Thyroid gland (tissue), 4 donors: ENCODE measurements at regions not wholly inside any gene's neighbourhood (a gene's known extent, or its start where the extent isn't known, plus 50 kb on each side); places are given as distances from the start of the nearest gene placed in this dataset.

ENCODE experiments used
- DNase-seq, 2 donors: peaks; one replicate each; pipeline ENCODE4 v3.0.0-alpha.2; 2019
- H3K27ac ChIP-seq, 3 donors: fragments of 200-600 bp; sonication (generic); 1 replicate in 2 of 3; 2 replicates in 1 of 3; pipeline ENCODE4 v1.5.1; 2016 to 2019; ENCODE audit warnings: mild to moderate bottlenecking in 1 of 3, moderate library complexity in 1 of 3
- H3K27me3 ChIP-seq: fragments of 200-600 bp; sonication (generic); one replicate; pipeline ENCODE4 v1.5.1; 2019
- H3K36me3 ChIP-seq, 2 donors: fragments of 200-600 bp; sonication (generic); one replicate each; pipeline ENCODE4 v1.5.1; 2016 to 2019
- H3K4me1 ChIP-seq, 2 donors: fragments of 200-600 bp; sonication (generic); one replicate each; pipeline ENCODE4 v1.5.1; 2017 to 2019
- H3K4me3 ChIP-seq, 3 donors: fragments of 200-600 bp; sonication (generic); replicated peaks in 1 of 3; 1 replicate in 2 of 3; 2 replicates in 1 of 3; pipeline ENCODE4 v1.5.1; 2016; ENCODE audit warnings: mild to moderate bottlenecking in 1 of 3
- H3K9me3 ChIP-seq: fragments of 200-600 bp; sonication (generic); one replicate; pipeline ENCODE4 v1.5.1; 2017
- POLR2A ChIP-seq, 2 donors: fragments of 450-650 bp; IDR thresholded peaks; one replicate each; pipeline ENCODE4 v1.6.1; 2017; ENCODE audit warnings: antibody characterized with exemption in 2 of 2, mild to moderate bottlenecking in 2 of 2, moderate library complexity in 1 of 2
- WGBS, 2 donors: methylation state at CpG; one replicate each; pipeline ENCODE4 v1.1.5; 2017; 5-methylcytosine and 5-hydroxymethylcytosine counted together
- intact Hi-C: fragments of 100-400 bp; cut with DNase I; formaldehyde crosslinking; loops from one replicate; pipeline ENCODE4 v1.15.1; 2023
- TF ChIP-seq, protein P1 (sequence below), 6 experiments: fragments of 200-600 bp in 3 of 6; fragments of 450-650 bp in 3 of 6; sonication (generic) in 3 of 6; IDR thresholded peaks; one replicate each; pipeline ENCODE4 v1.5.1; 2016 to 2019; ENCODE audit warnings: antibody characterized with exemption in 6 of 6, mild to moderate bottlenecking in 2 of 6, inconsistent platforms in 1 of 6, moderate library complexity in 1 of 6

DNA sequence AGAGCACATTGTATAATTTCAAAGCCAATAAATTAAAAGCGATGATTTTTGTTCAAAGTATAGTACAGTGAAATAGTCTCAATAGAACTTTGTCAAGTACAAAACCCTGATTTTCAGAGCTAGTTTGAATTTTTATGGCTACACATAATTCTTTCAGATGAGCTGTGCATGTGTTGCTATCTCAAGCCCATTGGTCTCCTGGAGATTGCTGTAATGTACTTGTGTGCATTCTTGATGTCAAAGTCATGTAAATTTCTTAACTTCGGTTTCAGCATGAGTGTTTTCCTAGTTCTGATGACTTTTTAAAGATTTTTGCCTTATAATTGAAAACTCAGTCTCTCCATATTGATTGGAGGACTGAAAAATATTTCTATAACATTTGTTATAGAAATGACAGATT, 200.8 kb downstream of the CEP135 start:
- H3K4me3 ChIP-seq: no peak overlapping the region
- no peaks in the 10 kb centered on the region for H3K9me3 ChIP-seq
- TF ChIP-seq, protein P1, sequence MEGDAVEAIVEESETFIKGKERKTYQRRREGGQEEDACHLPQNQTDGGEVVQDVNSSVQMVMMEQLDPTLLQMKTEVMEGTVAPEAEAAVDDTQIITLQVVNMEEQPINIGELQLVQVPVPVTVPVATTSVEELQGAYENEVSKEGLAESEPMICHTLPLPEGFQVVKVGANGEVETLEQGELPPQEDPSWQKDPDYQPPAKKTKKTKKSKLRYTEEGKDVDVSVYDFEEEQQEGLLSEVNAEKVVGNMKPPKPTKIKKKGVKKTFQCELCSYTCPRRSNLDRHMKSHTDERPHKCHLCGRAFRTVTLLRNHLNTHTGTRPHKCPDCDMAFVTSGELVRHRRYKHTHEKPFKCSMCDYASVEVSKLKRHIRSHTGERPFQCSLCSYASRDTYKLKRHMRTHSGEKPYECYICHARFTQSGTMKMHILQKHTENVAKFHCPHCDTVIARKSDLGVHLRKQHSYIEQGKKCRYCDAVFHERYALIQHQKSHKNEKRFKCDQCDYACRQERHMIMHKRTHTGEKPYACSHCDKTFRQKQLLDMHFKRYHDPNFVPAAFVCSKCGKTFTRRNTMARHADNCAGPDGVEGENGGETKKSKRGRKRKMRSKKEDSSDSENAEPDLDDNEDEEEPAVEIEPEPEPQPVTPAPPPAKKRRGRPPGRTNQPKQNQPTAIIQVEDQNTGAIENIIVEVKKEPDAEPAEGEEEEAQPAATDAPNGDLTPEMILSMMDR (IDR thresholded peaks at IDR 0.05): no peak
- no peak for TF ChIP-seq POLR2A (IDR thresholded peaks at IDR 0.05)
- no peaks in the 10 kb centered on the region for H3K36me3 ChIP-seq
- H3K27me3 ChIP-seq: no peaks in the 10 kb centered on the region
- WGBS, 2 donors: 66 to 77% methylated on average over 2 of the region's 2 CpGs
- H3K4me1 ChIP-seq: no peaks in the 10 kb centered on the region
- intact Hi-C loops: no loop called here
- DNase-seq: no peak
- H3K27ac ChIP-seq: no peak overlapping the region

DNA sequence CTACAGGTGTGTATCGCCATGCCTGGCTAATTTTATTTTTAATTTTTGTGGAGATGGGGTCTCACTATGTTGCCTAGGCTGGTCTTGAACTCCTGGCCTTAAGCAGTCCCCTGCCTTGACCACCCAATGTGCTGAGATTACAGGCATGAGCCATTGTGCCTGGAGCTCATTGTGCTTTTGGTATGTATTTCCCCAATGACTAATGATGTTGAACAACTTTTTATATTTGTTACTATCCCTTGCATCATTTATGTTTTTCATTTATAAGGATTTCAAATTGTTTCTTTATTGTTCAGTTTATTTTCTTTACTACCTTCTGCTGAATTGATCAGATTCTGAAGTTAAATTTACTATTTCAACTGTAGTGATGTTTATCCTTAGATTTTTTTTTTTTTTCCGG, 199.7 kb downstream of the CEP135 start:
- DNase-seq: no peak
- no peaks in the 10 kb centered on the region for H3K27me3 ChIP-seq
- H3K9me3 ChIP-seq: no peaks in the 10 kb centered on the region
- H3K36me3 ChIP-seq: no peaks in the 10 kb centered on the region
- whole genome bisulfite sequencing, 2 donors: 99 to 100% methylated on average over 2 of the region's 2 CpGs
- no peak for TF ChIP-seq POLR2A (IDR thresholded peaks at IDR 0.05)
- TF ChIP-seq, protein P1 (IDR thresholded peaks at IDR 0.05): no peak
- H3K27ac ChIP-seq: no peak overlapping the region
- intact Hi-C loops: no loop called here
- no peak overlapping the region for H3K4me3 ChIP-seq
- no peaks in the 10 kb centered on the region for H3K4me1 ChIP-seq

DNA sequence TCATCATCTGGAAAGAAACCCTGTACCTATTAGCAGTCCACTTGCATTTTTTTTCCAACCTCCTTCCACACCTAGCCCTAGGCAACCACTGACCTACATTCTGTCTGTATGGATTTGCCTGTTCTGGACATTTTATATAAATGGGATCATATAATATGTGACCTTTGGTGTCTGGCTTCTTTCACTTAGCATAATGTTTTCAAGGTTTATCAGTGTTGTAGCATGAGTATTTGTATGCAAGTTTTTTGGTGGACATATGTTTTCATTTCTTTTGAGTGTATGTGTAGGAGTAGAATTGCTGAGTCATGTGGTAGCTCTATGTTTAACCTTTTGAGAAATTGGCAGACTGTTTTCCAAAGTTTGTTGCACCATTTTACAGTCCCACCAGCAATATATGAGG, 198.6 kb downstream of the CEP135 start:
- H3K4me3 ChIP-seq: no peak overlapping the region

DNA sequence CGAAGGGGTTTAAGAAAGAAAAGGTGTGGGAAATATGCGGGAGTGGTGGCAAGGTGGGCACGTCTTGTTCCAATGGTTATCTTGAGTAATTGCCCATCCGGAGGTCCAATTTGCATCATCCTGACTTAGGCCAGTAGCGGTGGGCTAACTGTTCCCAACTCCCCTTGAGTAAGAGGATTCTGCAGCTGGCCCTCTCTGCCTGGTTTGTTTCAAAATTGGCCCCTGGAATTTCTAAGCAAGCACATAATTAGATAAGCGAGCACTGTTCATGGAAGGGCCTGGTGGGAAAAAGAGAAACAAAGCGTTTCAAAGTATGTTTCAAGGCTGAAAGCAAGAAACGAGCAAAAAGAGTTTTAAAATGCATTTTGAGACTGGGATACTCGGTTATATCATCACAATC, 198.2 kb downstream of the CEP135 start:
- H3K4me1 ChIP-seq: no peaks in the 10 kb centered on the region
- no peak for TF ChIP-seq POLR2A (IDR thresholded peaks at IDR 0.05)
- TF ChIP-seq, protein P1 (IDR thresholded peaks at IDR 0.05): no peak
- no peaks in the 10 kb centered on the region for H3K36me3 ChIP-seq
- H3K27ac ChIP-seq: no peak overlapping the region
- intact Hi-C loops: no loop called here
- DNase-seq: no peak
- H3K4me3 ChIP-seq: no peak overlapping the region
- H3K9me3 ChIP-seq: no peaks in the 10 kb centered on the region
- WGBS, 2 donors: 88 to 93% methylated on average over 9 of the region's 9 CpGs
- no peaks in the 10 kb centered on the region for H3K27me3 ChIP-seq

More for the DNA sequence above, 198.6 kb downstream of the CEP135 start:
- no peak for DNase-seq
- H3K27ac ChIP-seq: no peak overlapping the region
- H3K36me3 ChIP-seq: no peaks in the 10 kb centered on the region
- TF ChIP-seq POLR2A (IDR thresholded peaks at IDR 0.05): no peak
- TF ChIP-seq, protein P1 (IDR thresholded peaks at IDR 0.05): no peak
- H3K27me3 ChIP-seq: no peaks in the 10 kb centered on the region
- intact Hi-C loops: no loop called here
- H3K4me1 ChIP-seq: no peaks in the 10 kb centered on the region
- no peaks in the 10 kb centered on the region for H3K9me3 ChIP-seq

DNA sequence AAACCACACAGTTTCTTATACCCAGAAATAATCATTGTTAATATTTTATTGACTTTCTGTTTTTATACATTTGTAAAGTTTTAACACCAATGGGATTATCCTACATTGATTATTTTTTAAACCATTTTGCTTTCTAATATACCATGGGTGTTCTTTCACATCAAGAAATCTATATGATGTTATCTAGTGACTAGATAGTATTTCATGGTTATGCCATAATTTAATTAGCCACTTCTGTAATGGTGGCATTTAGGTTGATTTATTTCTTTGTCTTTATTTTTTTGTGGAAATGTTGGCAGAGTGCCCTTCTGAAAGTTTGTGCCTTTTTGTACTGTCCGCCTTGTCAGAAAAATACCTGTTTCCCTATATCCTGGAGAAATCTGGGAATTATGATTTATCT, 193.3 kb downstream of the CEP135 start:
- no peak for TF ChIP-seq POLR2A (IDR thresholded peaks at IDR 0.05)
- TF ChIP-seq, protein P1 (IDR thresholded peaks at IDR 0.05): no peak
- no peaks in the 10 kb centered on the region for H3K4me1 ChIP-seq
- H3K27me3 ChIP-seq: no peaks in the 10 kb centered on the region
- 95 to 96% methylated on average over 1 of the region's 1 CpG for WGBS, 2 donors
- H3K4me3 ChIP-seq: no peak overlapping the region
- H3K36me3 ChIP-seq: no peaks in the 10 kb centered on the region
- no peak for DNase-seq
- no peak overlapping the region for H3K27ac ChIP-seq
- H3K9me3 ChIP-seq: no peaks in the 10 kb centered on the region
- intact Hi-C loops: no loop called here
